CD14-positive monocyte (primary cell): ENCODE measurements at regions not wholly inside any gene's neighbourhood (a gene's known extent, or its start where the extent isn't known, plus 50 kb on each side); places are given as distances from the start of the nearest gene placed in this dataset.

Source experiments
- DNase-seq, 3 donors: peaks; one replicate each; pipeline ENCODE4 v3.0.0-alpha.2; 2011 to 2022
- H2AFZ ChIP-seq: 2 replicates; pipeline ENCODE4 v1.6.0; 2012; ENCODE audit warnings: mild to moderate bottlenecking, low read depth, low read length, inconsistent platforms; ENCODE audit not compliant: insufficient read depth, poor library complexity, severe bottlenecking
- H3K27ac ChIP-seq, 2 donors: 1 replicate in 1 of 2; 2 replicates in 1 of 2; pipeline ENCODE4 v1.5.1; 2012 to 2013; ENCODE audit warnings: low read length in 2 of 2, control low read depth in 1 of 2, inconsistent platforms in 1 of 2, low read depth in 1 of 2, mild to moderate bottlenecking in 1 of 2
- H3K27me3 ChIP-seq, 2 donors: one replicate each; pipeline versions ENCODE4 v1.6.0 to v1.6.1; 2011 to 2013; ENCODE audit warnings: low read length in 2 of 2; ENCODE audit not compliant: control insufficient read depth in 2 of 2, insufficient read depth in 2 of 2
- H3K36me3 ChIP-seq, 2 donors: replicated peaks in 1 of 2; 1 replicate in 1 of 2; 2 replicates in 1 of 2; pipeline versions ENCODE4 v1.5.1 to v1.6.1; 2012 to 2013; ENCODE audit warnings: low read length in 2 of 2, control low read depth in 1 of 2, inconsistent platforms in 1 of 2, mild to moderate bottlenecking in 1 of 2; ENCODE audit not compliant: insufficient read depth in 2 of 2, control insufficient read depth in 1 of 2
- H3K4me1 ChIP-seq, 2 donors: 1 replicate in 1 of 2; 2 replicates in 1 of 2; pipeline versions ENCODE4 v1.5.1 to v1.6.1; 2012 to 2013; ENCODE audit warnings: low read length in 2 of 2, control low read depth in 1 of 2, inconsistent platforms in 1 of 2, mild to moderate bottlenecking in 1 of 2, moderate library complexity in 1 of 2; ENCODE audit not compliant: insufficient read depth in 2 of 2, control insufficient read depth in 1 of 2
- H3K4me2 ChIP-seq: replicated peaks from 2 replicates; pipeline ENCODE3; 2012; ENCODE audit warnings: low read length, moderate library complexity, mild to moderate bottlenecking; ENCODE audit not compliant: poor library complexity, severe bottlenecking; ENCODE audit errors: extremely low read depth
- H3K4me3 ChIP-seq, 3 experiments: fragments of 200-600 bp in 1 of 3; sonication (generic) in 1 of 3; replicated peaks in 1 of 3; 1 replicate in 2 of 3; 2 replicates in 1 of 3; pipeline ENCODE4 v1.5.1; 2011 to 2013; ENCODE audit warnings: low read length in 3 of 3, mild to moderate bottlenecking in 3 of 3, control low read depth in 2 of 3, low read depth in 2 of 3, inconsistent platforms in 1 of 3, moderate library complexity in 1 of 3
- H3K79me2 ChIP-seq: 2 replicates; pipeline ENCODE4 v1.6.0; 2012; ENCODE audit warnings: mild to moderate bottlenecking, control low read depth, inconsistent platforms, low read length, moderate library complexity; ENCODE audit not compliant: insufficient read depth
- H3K9ac ChIP-seq: 2 replicates; pipeline ENCODE4 v1.6.0; 2017; ENCODE audit warnings: low read length, mild to moderate bottlenecking; ENCODE audit not compliant: insufficient read depth, poor library complexity, severe bottlenecking
- H3K9me3 ChIP-seq, 2 donors: replicated peaks in 1 of 2; 1 replicate in 1 of 2; 2 replicates in 1 of 2; pipeline versions ENCODE4 v1.5.1 to v1.6.1; 2012 to 2013; ENCODE audit warnings: low read length in 2 of 2, control low read depth in 1 of 2; ENCODE audit not compliant: control insufficient read depth in 1 of 2, insufficient read depth in 1 of 2
- H4K20me1 ChIP-seq: 2 replicates; pipeline ENCODE4 v1.6.0; 2012; ENCODE audit warnings: mild to moderate bottlenecking, low read length, control low read depth, moderate library complexity; ENCODE audit not compliant: insufficient read depth
- H3K27ac Mint-ChIP-seq, 7 donors: one replicate each; pipeline ENCODE4 v1.8.0; 2020; ENCODE audit warnings: mild to moderate bottlenecking in 7 of 7, mixed read lengths in 7 of 7, moderate library complexity in 6 of 7, inconsistent platforms in 2 of 7
- H3K27me3 Mint-ChIP-seq, 3 donors: one replicate each; pipeline ENCODE4 v1.8.0; 2021 to 2022; ENCODE audit warnings: low read depth in 3 of 3, mild to moderate bottlenecking in 3 of 3, mixed read lengths in 3 of 3, moderate library complexity in 3 of 3, inconsistent platforms in 1 of 3
- H3K36me3 Mint-ChIP-seq, 2 donors: one replicate each; pipeline ENCODE4 v1.8.0; 2020; ENCODE audit warnings: mixed read lengths in 2 of 2, inconsistent platforms in 1 of 2, mild to moderate bottlenecking in 1 of 2
- H3K4me1 Mint-ChIP-seq: one replicate; pipeline ENCODE4 v1.8.0; 2020; ENCODE audit warnings: mild to moderate bottlenecking, mixed read lengths
- H3K4me3 Mint-ChIP-seq, 2 donors: one replicate each; pipeline ENCODE4 v1.8.0; 2020; ENCODE audit warnings: mild to moderate bottlenecking in 2 of 2, mixed read lengths in 2 of 2, moderate library complexity in 1 of 2
- H3K9me3 Mint-ChIP-seq, 7 donors: one replicate each; pipeline ENCODE4 v1.8.0; 2020 to 2022; ENCODE audit warnings: mixed read lengths in 7 of 7, mild to moderate bottlenecking in 6 of 7, moderate library complexity in 6 of 7, inconsistent platforms in 2 of 7
- WGBS: methylation state at CpG from one replicate; pipeline ENCODE4 v1.1.5; 2013; ENCODE audit warnings: missing lambda C conversion rate; ENCODE audit not compliant: insufficient coverage; 5-methylcytosine and 5-hydroxymethylcytosine counted together
- intact Hi-C, 2 donors: fragments of 100-400 bp; cut with micrococcal nuclease; formaldehyde crosslinking; loops; one replicate each; pipeline versions ENCODE4 v1.15.0 to v1.15.1; 2023
- TF ChIP-seq, protein P1 (sequence below): fragments of 200-600 bp; IDR thresholded peaks from one replicate; pipeline ENCODE4 v1.8.0; 2022; ENCODE audit warnings: antibody characterized with exemption, mild to moderate bottlenecking

DNA sequence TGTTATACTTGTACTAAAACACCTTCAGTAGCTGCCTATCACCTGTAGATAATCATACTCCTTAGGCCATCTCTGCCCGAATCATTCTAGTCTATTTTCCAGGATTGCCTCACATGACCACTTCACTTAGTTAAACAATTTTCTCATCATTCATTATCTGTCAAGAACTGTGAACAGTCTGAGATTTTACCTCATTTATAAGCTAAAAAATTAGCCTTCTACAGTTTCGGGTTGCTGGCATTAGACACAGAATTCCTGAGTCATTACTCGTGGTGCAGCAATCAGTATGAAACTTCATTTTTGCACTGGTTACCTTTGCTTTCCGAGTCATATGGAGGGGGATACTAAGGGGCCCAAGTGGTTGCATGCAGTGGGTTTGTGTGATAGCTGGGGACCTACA, 57.6 kb upstream of the OTOGL start:
- no CpG with 5 or more reads among the region's 4 CpGs for WGBS
- Histone ChIP-seq H3K9ac (no peak overlapping the region), H3K27me3 (no peaks in the 10 kb centered on the region), H3K4me3 (no peak overlapping the region), H3K79me2 (no peaks in the 10 kb centered on the region), H4K20me1 (no peaks in the 10 kb centered on the region), H3K4me1 (no peaks in the 10 kb centered on the region), H3K36me3 (no peaks in the 10 kb centered on the region), H3K27ac (no peak overlapping the region), H3K9me3 (no peaks in the 10 kb centered on the region), H2AFZ (no peak overlapping the region), H3K4me2 (no peak overlapping the region)
- Mint-ChIP-seq H3K27me3 (peaks cover 1 to 4% (median 2%) of the 10 kb centered on the region in 3 donors), H3K36me3 (no peaks in the 10 kb centered on the region), H3K9me3 (peaks cover 0 to 4% (median 2%) of the 10 kb centered on the region in 7 donors), H3K27ac (no peak overlapping the region), H3K4me1 (no peaks in the 10 kb centered on the region), H3K4me3 (no peak overlapping the region)
- intact Hi-C loops, result no loop called here
- no peak for DNase-seq
- TF ChIP-seq, protein P1, sequence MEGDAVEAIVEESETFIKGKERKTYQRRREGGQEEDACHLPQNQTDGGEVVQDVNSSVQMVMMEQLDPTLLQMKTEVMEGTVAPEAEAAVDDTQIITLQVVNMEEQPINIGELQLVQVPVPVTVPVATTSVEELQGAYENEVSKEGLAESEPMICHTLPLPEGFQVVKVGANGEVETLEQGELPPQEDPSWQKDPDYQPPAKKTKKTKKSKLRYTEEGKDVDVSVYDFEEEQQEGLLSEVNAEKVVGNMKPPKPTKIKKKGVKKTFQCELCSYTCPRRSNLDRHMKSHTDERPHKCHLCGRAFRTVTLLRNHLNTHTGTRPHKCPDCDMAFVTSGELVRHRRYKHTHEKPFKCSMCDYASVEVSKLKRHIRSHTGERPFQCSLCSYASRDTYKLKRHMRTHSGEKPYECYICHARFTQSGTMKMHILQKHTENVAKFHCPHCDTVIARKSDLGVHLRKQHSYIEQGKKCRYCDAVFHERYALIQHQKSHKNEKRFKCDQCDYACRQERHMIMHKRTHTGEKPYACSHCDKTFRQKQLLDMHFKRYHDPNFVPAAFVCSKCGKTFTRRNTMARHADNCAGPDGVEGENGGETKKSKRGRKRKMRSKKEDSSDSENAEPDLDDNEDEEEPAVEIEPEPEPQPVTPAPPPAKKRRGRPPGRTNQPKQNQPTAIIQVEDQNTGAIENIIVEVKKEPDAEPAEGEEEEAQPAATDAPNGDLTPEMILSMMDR, result no peak

DNA sequence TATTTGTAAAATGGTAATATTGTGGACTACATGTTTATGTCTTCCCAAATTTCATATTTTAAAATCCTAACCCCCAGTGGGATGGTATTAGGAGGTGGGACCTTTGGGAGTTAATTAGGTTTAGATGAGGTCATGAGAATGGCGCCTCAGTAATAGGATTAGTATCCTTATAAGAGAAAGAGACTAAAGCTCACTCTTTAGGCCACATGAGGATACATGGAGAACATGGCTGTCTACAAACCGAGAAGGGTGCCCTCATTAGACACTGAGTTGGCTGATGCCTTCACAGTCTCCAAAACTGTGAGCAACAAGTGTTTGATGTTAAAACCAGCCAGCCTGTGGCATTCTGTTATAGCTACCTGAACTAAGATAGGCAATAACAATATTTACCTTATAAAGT, 58.3 kb upstream of the OTOGL start:
- H4K20me1 ChIP-seq, result no peaks in the 10 kb centered on the region
- no peak overlapping the region for H2AFZ ChIP-seq
- TF ChIP-seq, protein P1, result no peak
- H3K4me3 ChIP-seq, result no peak overlapping the region
- no peaks in the 10 kb centered on the region for H3K79me2 ChIP-seq
- intact Hi-C loops, result no loop called here
- Mint-ChIP-seq H3K36me3 (no peaks in the 10 kb centered on the region), H3K9me3 (peaks cover 0 to 4% (median 2%) of the 10 kb centered on the region in 7 donors), H3K4me1 (no peaks in the 10 kb centered on the region), H3K27me3 (peaks cover 1 to 4% (median 2%) of the 10 kb centered on the region in 3 donors), H3K4me3 (no peak overlapping the region), H3K27ac (no peak overlapping the region)
- no peaks in the 10 kb centered on the region for H3K27me3 ChIP-seq
- H3K4me2 ChIP-seq, result no peak overlapping the region
- no peak for DNase-seq
- H3K9me3 ChIP-seq, result no peaks in the 10 kb centered on the region
- H3K9ac ChIP-seq, result no peak overlapping the region
- H3K27ac ChIP-seq, result no peak overlapping the region
- H3K4me1 ChIP-seq, result no peaks in the 10 kb centered on the region
- no peaks in the 10 kb centered on the region for H3K36me3 ChIP-seq
- WGBS, result no CpG with 5 or more reads among the region's 2 CpGs
